SIG-M5 treated with dmso at 0.1 percent for 504 hours (cell line): ENCODE measurements at regions not wholly inside any gene's neighbourhood (a gene's known extent, or its start where the extent isn't known, plus 50 kb on each side); places are given as distances from the start of the nearest gene placed in this dataset.
"Not testable (repeated sequence)": the region's sequence is repeated elsewhere in the genome, so short reads cannot be mapped to it uniquely, and the experiment has no call there.

ENCODE experiments used
- DNase-seq: peaks from one replicate; lab custom pipeline; 2025; ENCODE audit not compliant: unreplicated experiment; lab: John Stamatoyannopoulos, UW

GRCh38 chr9:757246-757881 lies 84.1 kb upstream of the DMRT1 start:
- DNase-seq: peak; percentile 22

GRCh38 chr9:758146-758545 lies 83.4 kb upstream of the DMRT1 start:
- DNase-seq: no peak

DNA sequence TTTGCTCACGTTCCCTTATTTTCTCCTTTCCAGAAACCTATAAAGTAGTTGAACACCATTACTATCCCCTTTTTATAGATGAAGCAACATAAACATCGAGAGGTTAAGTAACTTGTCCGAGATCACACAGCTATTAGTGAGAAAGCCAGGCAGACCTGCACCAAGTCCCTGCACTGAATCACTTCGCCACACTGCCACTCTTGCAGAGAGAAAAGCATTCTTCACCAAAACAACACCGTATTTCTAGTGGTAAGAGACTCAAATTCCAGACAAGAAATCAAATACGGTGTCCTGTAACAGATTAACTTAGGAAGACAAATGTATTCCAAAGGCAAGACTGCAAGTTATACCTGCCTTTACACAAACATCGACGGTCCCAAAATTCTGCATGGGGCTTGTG lies 82.0 kb upstream of the DMRT1 start:
- DNase-seq: no peak

DNA sequence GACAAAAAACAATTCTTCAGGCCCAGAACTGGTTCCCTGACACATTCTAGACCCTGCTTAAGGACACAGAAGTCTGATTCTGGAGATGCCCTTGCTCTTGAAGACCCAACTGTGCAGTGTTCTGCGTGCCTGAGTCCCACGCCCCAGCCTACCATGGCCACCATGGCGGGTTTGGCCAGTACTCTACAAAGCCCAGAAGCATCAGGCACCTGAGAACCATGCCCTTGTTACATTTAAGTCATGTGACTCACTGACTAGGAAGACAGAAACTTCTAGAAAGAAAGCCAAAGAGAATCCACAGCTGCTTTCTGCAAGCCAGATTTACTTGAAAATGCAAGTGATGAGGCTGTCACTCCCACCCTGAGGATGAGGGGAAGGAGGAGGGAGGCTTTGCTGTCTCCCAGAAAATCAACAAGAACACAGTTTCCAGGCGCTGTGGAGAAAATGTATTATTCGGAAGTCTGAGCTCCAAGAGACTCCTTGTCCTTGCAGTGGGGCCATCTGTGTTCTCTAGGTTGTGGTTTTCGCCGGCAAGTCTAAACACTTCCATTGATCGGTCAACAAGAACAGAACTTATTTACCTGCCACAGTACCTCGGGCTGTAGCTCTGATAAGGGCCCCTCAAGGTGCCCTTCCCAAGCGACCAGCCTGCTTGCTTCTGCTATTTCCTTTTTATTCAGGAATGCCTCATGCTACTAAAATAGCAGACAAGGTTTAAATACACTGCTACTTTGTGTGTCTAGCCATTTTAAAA lies 81.3 kb upstream of the DMRT1 start:
- no peak for DNase-seq

DNA sequence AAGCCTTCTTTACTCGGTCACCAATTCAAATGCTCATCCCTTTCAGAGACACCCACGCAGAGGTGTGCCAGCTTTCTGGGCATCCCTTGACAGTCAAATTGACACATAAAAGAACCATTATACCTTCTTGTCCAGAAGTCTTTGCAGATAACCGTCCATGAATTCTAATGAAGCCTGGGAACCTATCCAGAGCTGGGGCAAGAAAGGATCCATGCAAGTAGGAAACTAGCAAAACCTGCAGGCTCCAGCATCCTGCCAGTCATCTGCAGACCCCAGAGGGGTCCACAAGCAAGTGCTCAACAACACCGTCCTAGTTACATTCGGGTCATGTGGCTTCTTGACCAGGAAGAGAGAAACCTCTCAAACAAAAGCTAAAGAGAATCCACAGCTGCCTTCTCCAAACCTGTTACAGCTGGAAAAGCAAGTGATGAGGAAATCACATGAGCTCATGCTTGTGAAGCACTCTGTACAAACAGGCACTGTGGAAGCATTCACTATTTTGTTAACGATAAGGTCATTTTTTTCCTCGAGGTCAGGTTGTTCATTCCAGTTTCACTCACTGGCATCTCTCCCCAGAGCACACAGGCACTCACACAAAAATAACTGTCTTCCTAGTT lies 80.2 kb upstream of the DMRT1 start:
- DNase-seq: no peak

- DNase-seq: no peak
Measured at GRCh38 chr9:761793-762560, 79.5 kb upstream of the DMRT1 start.

- DNase-seq: no peak
Measured at GRCh38 chr9:763692-764091, 77.8 kb upstream of the DMRT1 start.

DNA sequence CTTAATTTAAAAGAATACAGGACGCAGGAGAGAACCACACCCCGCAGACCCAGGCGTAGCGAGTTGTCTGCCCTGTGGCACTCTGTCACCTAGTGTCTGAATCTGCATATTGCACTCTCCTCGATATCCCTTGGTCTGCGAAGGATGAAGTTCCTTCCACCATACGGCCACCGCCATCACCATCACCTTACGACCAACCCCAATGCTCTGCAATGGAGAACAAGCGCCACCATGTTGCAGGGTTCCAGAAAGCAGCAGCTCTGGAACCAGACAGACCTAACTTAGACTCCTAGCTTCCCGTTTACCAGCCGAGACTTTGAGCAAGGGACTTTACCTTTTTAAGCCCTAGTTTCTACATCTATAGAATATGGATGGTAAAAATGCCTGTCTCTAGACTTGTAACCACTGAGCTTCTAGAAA lies 77.4 kb upstream of the DMRT1 start:
- DNase-seq: peak; percentile 83

DNA sequence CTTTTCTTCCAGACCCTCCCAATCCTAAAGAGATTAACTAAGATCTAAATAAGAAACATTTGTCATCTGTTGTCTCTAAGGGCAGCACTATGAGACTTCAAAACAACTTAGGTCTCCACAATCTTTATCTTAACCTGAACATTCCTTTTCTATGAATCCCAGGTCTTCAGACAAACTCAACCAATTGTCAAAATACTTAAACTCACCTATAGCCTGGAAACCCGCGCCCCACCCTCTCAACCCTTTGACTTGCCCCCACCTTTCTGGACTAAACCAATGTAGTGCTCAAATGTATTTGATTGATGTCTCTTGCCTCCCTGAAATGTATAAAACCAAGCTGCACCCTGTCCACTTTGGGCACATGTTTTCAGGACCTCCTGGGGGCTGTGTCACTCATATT lies 76.5 kb upstream of the DMRT1 start:
- no peak for DNase-seq

GRCh38 chr9:767061-767561 lies 74.4 kb upstream of the DMRT1 start:
- DNase-seq: not testable (repeated sequence)

DNA sequence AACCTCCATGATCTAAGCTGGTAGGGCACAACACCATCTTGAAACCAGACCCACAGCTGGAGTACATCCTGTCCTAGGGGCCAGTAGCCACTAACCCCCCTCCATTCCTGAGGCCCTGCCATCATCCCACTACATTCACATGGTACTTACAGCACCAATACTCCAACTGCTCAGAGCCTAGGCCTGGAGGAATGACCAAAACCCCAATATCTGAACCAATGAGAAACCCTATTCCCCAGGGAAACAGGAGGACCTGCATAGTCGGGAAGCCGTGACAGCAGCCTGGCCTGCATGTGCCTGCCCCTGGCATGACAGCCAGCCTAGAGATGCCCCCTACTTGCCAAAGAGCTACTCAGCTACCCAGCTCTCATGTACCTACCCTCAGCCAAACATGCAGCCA lies 65.4 kb upstream of the DMRT1 start:
- DNase-seq: no peak

- no peak for DNase-seq
Measured at GRCh38 chr9:777978-778377, 63.5 kb upstream of the DMRT1 start.

GRCh38 chr9:784202-784601 lies 57.3 kb upstream of the DMRT1 start:
- no peak for DNase-seq

GRCh38 chr9:784916-785315 lies 56.6 kb upstream of the DMRT1 start:
- no peak for DNase-seq

DNA sequence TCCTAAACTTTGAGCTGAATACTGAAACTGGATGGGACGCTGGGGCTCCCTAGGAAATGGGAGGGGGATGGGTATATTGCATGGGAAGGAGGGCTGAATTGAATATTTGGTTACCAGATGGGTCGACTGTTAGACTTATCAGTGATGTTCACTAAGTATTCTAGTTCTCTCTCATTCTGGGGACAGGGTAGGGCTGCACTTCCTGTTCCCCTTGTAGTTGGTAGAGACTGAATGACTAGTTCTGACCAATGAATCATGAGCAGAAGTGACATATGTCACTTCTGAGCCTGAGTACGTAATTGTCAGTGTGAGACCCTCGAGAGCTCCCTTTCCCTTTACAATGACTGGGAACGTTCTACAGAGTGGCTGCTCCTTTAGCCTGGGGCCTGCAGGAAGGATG lies 55.5 kb upstream of the DMRT1 start:
- DNase-seq: no peak

DNA sequence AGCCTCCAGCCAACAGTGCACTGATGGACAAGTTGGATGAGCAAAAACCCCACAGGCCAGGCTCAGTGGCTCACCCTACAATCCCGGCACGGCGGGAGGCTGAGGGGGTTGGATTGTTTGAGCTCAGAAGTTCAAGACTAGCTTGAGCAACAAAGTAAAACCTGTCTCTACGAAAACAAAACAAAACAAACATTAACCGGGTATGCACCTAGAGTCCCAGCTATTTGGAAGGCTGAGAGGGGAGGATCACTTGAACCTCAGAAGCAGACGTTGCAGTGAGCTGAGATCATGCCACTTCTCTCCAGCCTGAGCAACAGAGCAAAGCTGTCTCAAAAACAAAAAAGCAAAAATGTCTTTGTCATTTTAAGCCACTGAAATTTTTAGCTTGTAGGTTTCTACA lies 55.1 kb upstream of the DMRT1 start:
- DNase-seq: no peak

GRCh38 chr9:788777-789176 lies 52.7 kb upstream of the DMRT1 start:
- no peak for DNase-seq
